C4-2B (cell line): ENCODE measurements at regions not wholly inside any gene's neighbourhood (a gene's known extent, or its start where the extent isn't known, plus 50 kb on each side); places are given as distances from the start of the nearest gene placed in this dataset.

Source experiments
- ZFX ChIP-seq: fragments of 450-650 bp; IDR thresholded peaks from 2 replicates; pipeline ENCODE4 v1.6.1; 2017
- TF ChIP-seq, protein P1 (sequence below): fragments of 450-650 bp; conservative IDR thresholded peaks from 2 replicates; pipeline ENCODE4 v1.5.1; 2017; ENCODE audit warnings: mild to moderate bottlenecking

DNA sequence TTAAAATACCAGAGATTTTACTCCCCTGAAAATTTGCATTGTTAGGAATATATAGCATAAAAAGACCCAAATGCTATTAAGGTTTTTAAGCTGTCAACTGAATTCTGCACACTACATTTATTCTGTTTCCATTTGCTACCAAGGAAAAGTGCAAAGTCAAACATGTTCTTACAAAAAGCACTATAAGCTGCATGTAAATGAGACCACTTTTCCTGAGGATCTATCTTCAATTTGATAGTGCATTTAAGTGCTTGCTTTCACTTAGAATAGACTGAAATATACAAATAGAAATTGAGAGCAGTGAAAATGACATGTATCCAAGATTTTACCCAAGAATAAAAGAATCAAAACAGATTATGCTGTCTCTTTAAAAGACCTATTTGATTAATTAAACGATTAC lies 1216.2 kb downstream of the ROBO2 start:
- no peak for TF ChIP-seq ZFX
- TF ChIP-seq, protein P1, sequence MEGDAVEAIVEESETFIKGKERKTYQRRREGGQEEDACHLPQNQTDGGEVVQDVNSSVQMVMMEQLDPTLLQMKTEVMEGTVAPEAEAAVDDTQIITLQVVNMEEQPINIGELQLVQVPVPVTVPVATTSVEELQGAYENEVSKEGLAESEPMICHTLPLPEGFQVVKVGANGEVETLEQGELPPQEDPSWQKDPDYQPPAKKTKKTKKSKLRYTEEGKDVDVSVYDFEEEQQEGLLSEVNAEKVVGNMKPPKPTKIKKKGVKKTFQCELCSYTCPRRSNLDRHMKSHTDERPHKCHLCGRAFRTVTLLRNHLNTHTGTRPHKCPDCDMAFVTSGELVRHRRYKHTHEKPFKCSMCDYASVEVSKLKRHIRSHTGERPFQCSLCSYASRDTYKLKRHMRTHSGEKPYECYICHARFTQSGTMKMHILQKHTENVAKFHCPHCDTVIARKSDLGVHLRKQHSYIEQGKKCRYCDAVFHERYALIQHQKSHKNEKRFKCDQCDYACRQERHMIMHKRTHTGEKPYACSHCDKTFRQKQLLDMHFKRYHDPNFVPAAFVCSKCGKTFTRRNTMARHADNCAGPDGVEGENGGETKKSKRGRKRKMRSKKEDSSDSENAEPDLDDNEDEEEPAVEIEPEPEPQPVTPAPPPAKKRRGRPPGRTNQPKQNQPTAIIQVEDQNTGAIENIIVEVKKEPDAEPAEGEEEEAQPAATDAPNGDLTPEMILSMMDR: no peak
